D721Med (cell line): ENCODE measurements at regions not wholly inside any gene's neighbourhood (a gene's known extent, or its start where the extent isn't known, plus 50 kb on each side); places are given as distances from the start of the nearest gene placed in this dataset.
A peak's percentile ranks its signal among the peaks of the same experiment; 100 is the strongest.

Source experiments
- DNase-seq: peaks from one replicate; pipeline ENCODE4 v3.0.0; 2011; ENCODE audit warnings: low spot score; ENCODE audit not compliant: insufficient read length
- FAIRE-seq: peaks from 2 replicates; lab custom pipeline; 2011; peaks lifted over from hg19 to GRCh38; lab: Jason Lieb, UNC
- TF ChIP-seq, protein P1 (sequence below): IDR thresholded peaks from 2 replicates; pipeline ENCODE4 v1.5.1; 2012; ENCODE audit warnings: mild to moderate bottlenecking, control low read depth; ENCODE audit not compliant: insufficient read depth; ENCODE audit errors: missing control alignments

DNA sequence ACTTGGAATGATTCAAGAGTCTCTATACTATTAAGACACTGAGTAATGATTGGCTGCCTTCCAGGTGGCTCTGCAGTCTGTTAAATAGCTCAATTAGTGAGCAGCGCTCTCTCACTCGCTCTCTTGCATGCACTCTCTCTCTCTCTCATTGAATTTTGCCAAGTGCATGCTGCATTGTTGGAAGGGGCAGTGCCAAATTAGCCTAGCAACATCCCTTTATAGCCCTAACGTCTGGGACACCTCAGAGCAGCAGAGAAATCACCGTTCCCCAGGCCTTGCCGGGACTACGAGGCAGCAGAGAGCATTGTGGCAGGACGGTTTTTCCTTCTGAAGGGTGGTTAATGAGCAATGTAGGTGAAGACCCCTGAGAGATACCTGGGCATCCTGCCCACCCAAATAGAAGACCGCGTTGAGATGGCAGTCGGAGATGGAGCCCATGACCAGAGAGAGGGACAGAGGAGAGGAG lies 447.6 kb upstream of the POU3F3 start:
- TF ChIP-seq, protein P1, sequence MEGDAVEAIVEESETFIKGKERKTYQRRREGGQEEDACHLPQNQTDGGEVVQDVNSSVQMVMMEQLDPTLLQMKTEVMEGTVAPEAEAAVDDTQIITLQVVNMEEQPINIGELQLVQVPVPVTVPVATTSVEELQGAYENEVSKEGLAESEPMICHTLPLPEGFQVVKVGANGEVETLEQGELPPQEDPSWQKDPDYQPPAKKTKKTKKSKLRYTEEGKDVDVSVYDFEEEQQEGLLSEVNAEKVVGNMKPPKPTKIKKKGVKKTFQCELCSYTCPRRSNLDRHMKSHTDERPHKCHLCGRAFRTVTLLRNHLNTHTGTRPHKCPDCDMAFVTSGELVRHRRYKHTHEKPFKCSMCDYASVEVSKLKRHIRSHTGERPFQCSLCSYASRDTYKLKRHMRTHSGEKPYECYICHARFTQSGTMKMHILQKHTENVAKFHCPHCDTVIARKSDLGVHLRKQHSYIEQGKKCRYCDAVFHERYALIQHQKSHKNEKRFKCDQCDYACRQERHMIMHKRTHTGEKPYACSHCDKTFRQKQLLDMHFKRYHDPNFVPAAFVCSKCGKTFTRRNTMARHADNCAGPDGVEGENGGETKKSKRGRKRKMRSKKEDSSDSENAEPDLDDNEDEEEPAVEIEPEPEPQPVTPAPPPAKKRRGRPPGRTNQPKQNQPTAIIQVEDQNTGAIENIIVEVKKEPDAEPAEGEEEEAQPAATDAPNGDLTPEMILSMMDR, result no peak
- FAIRE-seq, result no peak
- DNase-seq, result no peak

DNA sequence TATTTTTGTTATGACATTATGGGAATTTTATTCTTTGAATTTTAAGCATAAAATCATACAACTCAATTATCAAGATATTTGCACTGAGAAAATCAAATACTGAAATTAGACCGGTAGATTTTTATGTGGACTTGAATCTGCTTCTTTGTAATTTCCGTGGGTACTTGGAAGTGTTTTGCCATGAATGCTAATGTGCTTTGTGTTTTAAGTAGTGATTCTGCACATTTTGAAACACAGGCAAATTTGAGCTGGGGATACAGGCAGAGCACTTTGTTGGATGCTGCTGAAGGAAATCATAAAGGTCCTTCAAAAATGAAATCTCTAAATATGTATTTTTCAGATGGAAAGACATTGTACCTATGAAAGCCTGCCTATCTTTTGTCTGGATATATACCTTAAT lies 446.3 kb upstream of the POU3F3 start:
- DNase-seq (no peak), FAIRE-seq (no peak)
- TF ChIP-seq, protein P1, result no peak

DNA sequence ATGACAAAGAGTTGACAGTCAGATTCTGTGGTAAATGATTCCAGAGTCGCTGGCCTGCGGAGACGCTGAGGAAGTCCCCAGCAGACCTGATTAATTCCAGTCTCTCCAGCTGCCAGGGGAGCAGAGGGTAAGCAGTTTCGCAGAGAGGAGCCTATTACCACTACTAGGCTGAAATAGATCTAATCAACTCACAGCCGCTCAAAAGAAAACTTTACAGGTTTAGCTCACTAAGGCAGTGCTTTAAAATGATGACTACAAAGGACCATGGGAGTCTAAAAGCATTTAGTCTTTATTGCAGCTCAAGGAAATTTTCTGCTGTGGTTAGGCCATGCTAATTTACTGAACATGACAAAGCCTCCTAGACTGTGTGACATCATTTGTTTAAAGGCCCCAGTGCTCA lies 445.6 kb upstream of the POU3F3 start:
- TF ChIP-seq, protein P1, result no peak
- FAIRE-seq (no peak), DNase-seq (no peak)

DNA sequence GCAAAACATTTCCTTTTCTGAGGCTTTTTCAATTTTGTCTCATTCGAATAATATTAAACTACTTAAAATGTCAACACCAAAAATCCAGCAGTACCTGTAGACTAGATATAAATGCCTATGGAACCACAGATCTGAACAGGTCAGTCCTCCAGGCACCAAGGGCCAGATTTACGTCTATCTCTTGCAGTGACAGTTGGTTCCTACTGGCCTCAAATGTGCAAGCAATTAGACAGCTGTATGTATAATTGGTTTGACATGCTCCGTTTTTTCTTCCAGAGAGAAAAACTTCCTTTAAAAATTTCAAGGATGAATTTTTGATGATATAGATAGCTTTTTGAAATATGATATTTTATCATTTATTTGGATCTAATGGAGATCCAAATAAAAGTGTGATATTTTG lies 443.8 kb upstream of the POU3F3 start:
- TF ChIP-seq, protein P1, result no peak
- FAIRE-seq (no peak), DNase-seq (no peak)

DNA sequence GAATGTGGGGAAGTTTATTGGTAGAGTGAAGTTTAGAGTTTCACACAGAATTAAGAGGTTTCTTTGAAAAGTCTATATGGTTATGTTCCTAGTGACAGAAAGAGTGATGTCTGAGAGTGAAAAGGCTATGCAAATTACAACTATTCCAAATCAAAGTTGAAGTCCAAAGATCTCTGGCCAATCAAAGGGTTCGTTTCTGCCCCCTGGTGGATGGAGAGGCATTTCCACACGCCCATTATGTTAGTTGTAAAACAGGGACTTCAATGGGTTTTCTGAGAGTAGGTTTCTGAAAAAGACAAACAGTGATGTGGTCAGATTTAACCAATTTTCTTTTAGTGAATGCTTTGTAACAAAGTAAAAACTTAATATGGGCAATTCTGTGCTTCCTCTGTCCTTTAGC lies 441.5 kb upstream of the POU3F3 start:
- no peak for FAIRE-seq

DNA sequence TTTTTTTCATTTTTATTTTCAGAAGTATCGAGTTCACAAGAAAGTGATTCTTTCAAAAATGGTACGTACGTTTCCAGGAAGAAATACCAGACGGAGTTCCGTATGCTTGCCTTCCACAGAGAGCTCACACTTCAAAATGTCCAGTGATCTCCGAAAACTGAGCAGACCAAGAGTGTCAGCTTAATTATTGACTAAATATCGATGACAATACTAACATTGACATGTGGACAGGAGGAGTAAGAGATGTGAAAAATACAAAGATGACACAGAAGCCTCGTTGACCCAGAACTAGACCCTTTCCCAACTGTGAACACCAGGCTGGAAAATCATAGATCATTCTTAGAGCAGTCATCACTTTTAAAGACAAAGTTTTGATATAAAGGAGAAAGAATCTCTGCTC lies 440.0 kb upstream of the POU3F3 start:
- DNase-seq (no peak), FAIRE-seq (no peak)
- TF ChIP-seq, protein P1, result no peak

More for the DNA sequence above, 441.5 kb upstream of the POU3F3 start:
- DNase-seq, result no peak
- TF ChIP-seq, protein P1, result peak; percentile 58

DNA sequence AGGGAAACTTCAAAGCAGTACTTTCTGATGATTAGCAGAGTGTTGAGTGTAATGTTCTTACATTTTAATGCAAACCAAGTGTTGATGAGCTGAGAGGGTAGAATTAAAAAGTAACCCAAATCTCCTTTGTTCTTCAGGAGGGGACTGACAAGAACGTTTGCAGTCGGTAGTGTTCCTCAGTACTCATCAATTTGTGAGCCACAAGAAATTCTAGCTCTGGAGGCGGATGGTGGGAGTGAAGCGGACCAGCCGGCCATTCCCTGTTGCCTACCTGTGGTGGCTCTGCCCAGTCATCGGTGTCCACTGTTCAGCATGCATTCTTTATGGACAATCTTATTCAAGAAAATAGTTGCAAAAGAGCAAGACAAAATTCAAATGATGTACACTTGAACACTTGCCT lies 438.6 kb upstream of the POU3F3 start:
- FAIRE-seq, result no peak
- TF ChIP-seq, protein P1, result no peak
- no peak for DNase-seq
